ENCODE measurements at regions not wholly inside any gene's neighbourhood (a gene's known extent, or its start where the extent isn't known, plus 50 kb on each side); places are given as distances from the start of the nearest gene placed in this dataset.
A peak's percentile ranks its signal among the peaks of the same experiment; 100 is the strongest.

DNA sequence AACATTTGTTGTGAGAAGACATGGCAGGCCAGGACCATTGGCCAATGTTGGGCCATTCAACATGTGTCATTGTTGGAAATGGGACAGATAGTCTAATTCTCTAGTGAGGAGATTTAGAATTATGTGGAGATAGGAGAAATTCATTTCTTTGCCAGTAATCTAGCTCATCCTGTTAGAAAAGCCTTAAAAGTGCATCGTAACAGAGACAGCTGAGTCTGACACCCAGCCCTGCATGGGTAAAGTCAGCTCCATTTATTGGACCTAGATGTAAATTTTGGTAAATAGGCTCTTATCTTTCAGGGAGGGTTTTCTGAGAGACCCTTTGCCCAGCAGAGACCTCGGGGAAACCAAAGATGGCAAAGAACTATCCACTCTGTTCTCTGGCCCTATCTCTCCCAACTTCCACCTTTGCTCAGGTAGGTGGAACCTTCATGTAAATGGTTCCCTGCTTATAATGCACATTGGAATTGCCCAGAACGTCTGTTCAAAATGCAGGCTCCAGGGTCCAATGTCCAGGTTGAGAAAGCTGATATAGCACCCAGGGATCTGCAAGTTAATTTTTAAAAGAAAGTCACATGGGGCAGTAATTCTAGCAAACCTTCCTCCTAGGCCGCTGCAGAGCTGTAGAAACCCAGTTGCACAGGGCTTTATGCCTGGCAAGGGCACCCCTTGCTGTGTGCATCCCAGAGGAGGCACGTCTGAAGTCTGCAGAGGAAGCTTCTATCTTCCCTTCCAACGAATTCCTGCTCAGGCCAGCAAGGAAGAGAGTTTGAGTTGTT is 365.9 kb upstream of the PROK2 start:
- Histone ChIP-seq H3K4me3 (no peak overlapping the region), H3K79me2 (no peaks in the 10 kb centered on the region)

DNA sequence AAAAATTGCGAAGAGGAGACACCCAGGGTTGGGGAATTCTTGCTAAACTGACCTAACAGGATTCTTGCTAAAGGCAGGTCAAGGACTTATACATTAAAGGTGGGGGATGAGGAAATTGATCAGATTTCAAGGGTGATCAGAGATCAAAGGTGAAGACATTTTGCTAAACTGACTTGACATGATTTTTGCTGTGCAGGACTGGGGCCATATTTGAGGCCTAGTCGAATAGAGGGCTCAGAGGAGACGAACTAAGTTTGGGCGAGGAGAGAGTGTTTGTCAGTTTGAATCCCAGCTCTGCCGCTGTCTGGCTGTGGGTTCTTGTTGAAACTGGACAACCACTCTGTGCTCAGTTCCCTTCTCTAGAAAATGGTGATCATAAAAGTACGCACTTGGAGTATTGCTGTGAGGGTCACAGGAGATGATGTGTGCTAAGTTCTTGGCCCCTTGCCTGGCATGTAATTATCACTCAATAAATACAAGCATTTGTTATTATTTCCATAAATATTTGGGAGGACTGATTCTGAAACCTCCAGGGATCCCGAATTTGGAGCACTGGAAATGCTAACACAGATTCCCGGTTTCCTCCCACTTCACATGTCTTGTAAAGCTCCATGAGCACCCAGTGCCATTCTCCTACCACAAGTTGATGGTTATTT is 364.8 kb upstream of the PROK2 start:
- H3K27ac ChIP-seq: peak overlapping the region; percentile 73
- H2AFZ ChIP-seq: no peak overlapping the region
- H3K79me2 ChIP-seq: no peaks in the 10 kb centered on the region
- TF ChIP-seq EZH2phosphoT487 (IDR thresholded peaks at IDR 0.05; ENCODE audit: low read depth, severe bottlenecking, unreplicated experiment) (no peak), EZH2 (IDR thresholded peaks at IDR 0.05; ENCODE audit: borderline replicate concordance) (no peak)
- TF ChIP-seq, protein P1, sequence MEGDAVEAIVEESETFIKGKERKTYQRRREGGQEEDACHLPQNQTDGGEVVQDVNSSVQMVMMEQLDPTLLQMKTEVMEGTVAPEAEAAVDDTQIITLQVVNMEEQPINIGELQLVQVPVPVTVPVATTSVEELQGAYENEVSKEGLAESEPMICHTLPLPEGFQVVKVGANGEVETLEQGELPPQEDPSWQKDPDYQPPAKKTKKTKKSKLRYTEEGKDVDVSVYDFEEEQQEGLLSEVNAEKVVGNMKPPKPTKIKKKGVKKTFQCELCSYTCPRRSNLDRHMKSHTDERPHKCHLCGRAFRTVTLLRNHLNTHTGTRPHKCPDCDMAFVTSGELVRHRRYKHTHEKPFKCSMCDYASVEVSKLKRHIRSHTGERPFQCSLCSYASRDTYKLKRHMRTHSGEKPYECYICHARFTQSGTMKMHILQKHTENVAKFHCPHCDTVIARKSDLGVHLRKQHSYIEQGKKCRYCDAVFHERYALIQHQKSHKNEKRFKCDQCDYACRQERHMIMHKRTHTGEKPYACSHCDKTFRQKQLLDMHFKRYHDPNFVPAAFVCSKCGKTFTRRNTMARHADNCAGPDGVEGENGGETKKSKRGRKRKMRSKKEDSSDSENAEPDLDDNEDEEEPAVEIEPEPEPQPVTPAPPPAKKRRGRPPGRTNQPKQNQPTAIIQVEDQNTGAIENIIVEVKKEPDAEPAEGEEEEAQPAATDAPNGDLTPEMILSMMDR (IDR thresholded peaks at IDR 0.05; ENCODE audit: poor library complexity): no peak
- H3K36me3 ChIP-seq (replicated peaks; ENCODE audit: insufficient read depth, low read depth): no peaks in the 10 kb centered on the region
- H3K4me3 ChIP-seq: no peak overlapping the region
- peaks cover 27% of the 10 kb centered on the region for H3K4me1 ChIP-seq (ENCODE audit: insufficient read depth)
- DNase-seq (ENCODE audit: low spot score): no peak
- 84% methylated on average over 8 of the region's 8 CpGs for WGBS (ENCODE audit: low lambda C conversion rate, missing lambda C conversion rate)
- H3K27me3 ChIP-seq: no peaks in the 10 kb centered on the region
- H3K4me2 ChIP-seq: no peak overlapping the region
- H3K9me2 ChIP-seq (replicated peaks; ENCODE audit: insufficient read depth): no peaks in the 10 kb centered on the region
- no peaks in the 10 kb centered on the region for H4K20me1 ChIP-seq (ENCODE audit: insufficient read depth, poor library complexity, severe bottlenecking)
- H3K9me3 ChIP-seq (ENCODE audit: low read depth): no peaks in the 10 kb centered on the region

More for the DNA sequence above, 365.9 kb upstream of the PROK2 start:
- TF ChIP-seq EZH2phosphoT487 (IDR thresholded peaks at IDR 0.05; ENCODE audit: low read depth, severe bottlenecking, unreplicated experiment) (no peak), EZH2 (IDR thresholded peaks at IDR 0.05; ENCODE audit: borderline replicate concordance) (no peak)
- TF ChIP-seq, protein P1 (IDR thresholded peaks at IDR 0.05; ENCODE audit: poor library complexity): no peak
- no peaks in the 10 kb centered on the region for H3K9me2 ChIP-seq (replicated peaks; ENCODE audit: insufficient read depth)
- peak overlapping the region; percentile 88 for H3K27ac ChIP-seq
- peak overlapping the region; percentile 56 for H3K4me2 ChIP-seq
- WGBS (ENCODE audit: low lambda C conversion rate, missing lambda C conversion rate): 65% methylated on average over 6 of the region's 6 CpGs
- no peaks in the 10 kb centered on the region for H4K20me1 ChIP-seq (ENCODE audit: insufficient read depth, poor library complexity, severe bottlenecking)
- peaks cover 34% of the 10 kb centered on the region for H3K4me1 ChIP-seq (ENCODE audit: insufficient read depth)
- H3K9me3 ChIP-seq (ENCODE audit: low read depth): no peaks in the 10 kb centered on the region
- no peaks in the 10 kb centered on the region for H3K36me3 ChIP-seq (replicated peaks; ENCODE audit: insufficient read depth, low read depth)
- no peaks in the 10 kb centered on the region for H3K27me3 ChIP-seq
- DNase-seq (ENCODE audit: low spot score): peak; percentile 79
- no peak overlapping the region for H2AFZ ChIP-seq

DNA sequence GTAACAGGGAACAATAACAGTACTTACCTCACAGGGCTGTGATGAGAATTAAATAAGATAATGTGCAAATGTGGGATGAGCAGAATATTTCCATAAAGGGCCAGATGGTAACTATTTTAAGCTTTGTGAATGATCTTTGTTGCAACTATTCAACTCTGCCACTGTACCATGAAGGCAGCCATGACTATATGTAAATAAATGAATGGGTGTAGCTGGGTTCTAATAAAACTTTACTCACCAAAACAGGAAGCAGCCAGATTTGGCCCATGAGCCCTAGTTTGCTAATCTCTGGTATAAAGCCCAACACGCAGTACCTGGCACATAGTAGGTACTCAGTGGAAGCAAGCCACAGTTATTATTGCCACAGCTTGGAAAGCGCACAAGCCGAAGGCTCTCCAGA is 362.7 kb upstream of the PROK2 start:
- Histone ChIP-seq H3K4me3 (no peak overlapping the region), H4K20me1 (ENCODE audit: insufficient read depth, poor library complexity, severe bottlenecking) (no peaks in the 10 kb centered on the region), H3K79me2 (no peaks in the 10 kb centered on the region), H3K9me3 (ENCODE audit: low read depth) (no peaks in the 10 kb centered on the region), H3K27ac (no peak overlapping the region), H3K27me3 (no peaks in the 10 kb centered on the region), H3K4me1 (ENCODE audit: insufficient read depth) (peaks cover 30% of the 10 kb centered on the region), H2AFZ (no peak overlapping the region), H3K36me3 (replicated peaks; ENCODE audit: insufficient read depth, low read depth) (no peaks in the 10 kb centered on the region), H3K9me2 (replicated peaks; ENCODE audit: insufficient read depth) (no peaks in the 10 kb centered on the region), H3K4me2 (no peak overlapping the region)
- DNase-seq (ENCODE audit: low spot score): no peak
- TF ChIP-seq EZH2phosphoT487 (IDR thresholded peaks at IDR 0.05; ENCODE audit: low read depth, severe bottlenecking, unreplicated experiment): no peak
- TF ChIP-seq EZH2 (IDR thresholded peaks at IDR 0.05; ENCODE audit: borderline replicate concordance): no peak
- TF ChIP-seq, protein P1 (IDR thresholded peaks at IDR 0.05; ENCODE audit: poor library complexity): no peak
- 100% methylated on average over 3 of the region's 3 CpGs for WGBS (ENCODE audit: low lambda C conversion rate, missing lambda C conversion rate)

Measured in hepatocyte (in vitro differentiated cells).